LNCAP (cell line): ENCODE measurements at regions not wholly inside any gene's neighbourhood (a gene's known extent, or its start where the extent isn't known, plus 50 kb on each side); places are given as distances from the start of the nearest gene placed in this dataset.

Experiments
- CTCF ChIP-seq: fragments of 450-650 bp; IDR thresholded peaks from 2 replicates; pipeline ENCODE4 v1.5.1; 2017; ENCODE audit warnings: mild to moderate bottlenecking

DNA sequence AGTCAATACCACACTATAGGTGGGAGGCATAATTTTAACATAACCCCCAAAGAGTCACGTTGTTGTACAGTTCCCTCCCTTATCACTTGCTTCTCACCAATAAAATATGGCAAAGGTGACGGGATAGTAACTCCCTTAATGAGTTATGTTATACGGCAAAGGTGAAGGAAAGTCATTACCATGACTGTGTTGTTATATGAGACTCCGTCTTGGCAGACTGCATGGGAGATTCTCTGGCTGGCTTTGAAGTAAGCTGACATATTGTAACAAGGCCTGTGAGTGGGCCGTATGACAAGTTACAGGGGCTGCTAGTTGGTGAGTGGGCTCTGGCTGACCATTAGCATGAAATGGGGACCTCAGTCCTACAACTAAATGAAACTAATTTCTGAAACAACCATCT lies 366.4 kb upstream of the FTMT start:
- no peak for TF ChIP-seq CTCF

GRCh38 chr5:121489972-121490371 lies 361.7 kb upstream of the FTMT start:
- no peak for TF ChIP-seq CTCF

DNA sequence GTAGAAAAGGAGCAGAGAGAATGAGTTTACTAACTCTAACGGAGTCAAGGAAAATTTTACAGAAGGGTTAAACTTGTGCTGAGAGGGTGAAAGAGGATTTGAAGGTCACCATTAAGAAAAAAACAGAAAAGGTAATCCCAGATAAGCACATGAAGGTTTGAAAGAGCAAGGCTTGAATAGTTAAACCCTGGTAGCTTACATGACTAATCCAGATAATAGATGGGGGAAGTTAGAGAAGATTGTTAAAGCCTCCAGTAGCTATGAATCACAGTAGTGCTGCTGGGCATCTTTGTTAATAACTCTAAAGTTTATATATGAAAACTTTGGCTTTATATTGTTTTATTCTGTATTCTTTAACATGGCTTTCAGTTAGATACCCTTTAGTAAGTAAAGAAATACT lies 354.5 kb upstream of the FTMT start:
- TF ChIP-seq CTCF = no peak

- no peak for TF ChIP-seq CTCF
Measured at GRCh38 chr5:121500310-121500709, 351.4 kb upstream of the FTMT start.

GRCh38 chr5:121503111-121503840 lies 348.4 kb upstream of the FTMT start:
- TF ChIP-seq CTCF = no peak

- no peak for TF ChIP-seq CTCF
Measured at GRCh38 chr5:121516997-121517396, 334.7 kb upstream of the FTMT start.

- no peak for TF ChIP-seq CTCF
Measured at GRCh38 chr5:121525706-121526105, 326.0 kb upstream of the FTMT start.

DNA sequence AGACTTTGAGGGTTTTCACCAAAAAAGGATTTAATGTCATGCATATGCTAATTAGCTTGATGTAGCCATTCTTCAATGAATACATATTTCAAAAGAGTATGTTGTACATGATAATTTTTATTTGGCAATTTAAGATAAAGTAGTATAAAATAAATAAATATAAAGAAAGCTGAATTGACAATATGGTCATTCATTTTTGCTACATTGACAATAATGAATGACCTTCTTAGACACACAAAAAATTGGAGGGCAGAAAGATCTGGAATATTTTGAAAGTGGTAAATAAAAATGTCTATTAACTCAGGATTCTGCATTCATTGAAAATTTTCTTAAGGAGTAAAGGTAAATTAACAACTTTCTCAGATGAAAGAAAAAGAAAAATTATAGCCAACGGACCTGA lies 324.8 kb upstream of the FTMT start:
- TF ChIP-seq CTCF = no peak
